ENCODE measurements at regions not wholly inside any gene's neighbourhood (a gene's known extent, or its start where the extent isn't known, plus 50 kb on each side); places are given as distances from the start of the nearest gene placed in this dataset.

DNA sequence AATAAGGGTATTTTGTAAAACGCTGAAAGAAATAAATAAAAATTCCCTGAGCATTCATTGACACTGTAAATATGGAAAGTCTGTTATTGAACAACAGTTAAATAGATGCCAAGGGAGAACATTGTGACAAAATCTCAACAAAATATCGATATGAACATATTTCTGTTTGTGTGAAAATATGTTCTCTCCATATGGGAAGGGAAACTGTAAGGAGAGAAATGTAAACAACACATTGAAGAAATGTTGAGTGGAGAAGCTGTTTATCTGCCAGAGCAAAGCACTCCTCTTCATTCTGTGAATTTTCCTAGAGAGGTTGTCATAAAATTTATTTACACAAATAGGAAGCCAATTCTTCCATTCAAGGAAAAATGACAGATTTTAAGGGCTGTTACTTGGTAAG, 57.1 kb upstream of the EOMES start:
- TF ChIP-seq, protein P1, sequence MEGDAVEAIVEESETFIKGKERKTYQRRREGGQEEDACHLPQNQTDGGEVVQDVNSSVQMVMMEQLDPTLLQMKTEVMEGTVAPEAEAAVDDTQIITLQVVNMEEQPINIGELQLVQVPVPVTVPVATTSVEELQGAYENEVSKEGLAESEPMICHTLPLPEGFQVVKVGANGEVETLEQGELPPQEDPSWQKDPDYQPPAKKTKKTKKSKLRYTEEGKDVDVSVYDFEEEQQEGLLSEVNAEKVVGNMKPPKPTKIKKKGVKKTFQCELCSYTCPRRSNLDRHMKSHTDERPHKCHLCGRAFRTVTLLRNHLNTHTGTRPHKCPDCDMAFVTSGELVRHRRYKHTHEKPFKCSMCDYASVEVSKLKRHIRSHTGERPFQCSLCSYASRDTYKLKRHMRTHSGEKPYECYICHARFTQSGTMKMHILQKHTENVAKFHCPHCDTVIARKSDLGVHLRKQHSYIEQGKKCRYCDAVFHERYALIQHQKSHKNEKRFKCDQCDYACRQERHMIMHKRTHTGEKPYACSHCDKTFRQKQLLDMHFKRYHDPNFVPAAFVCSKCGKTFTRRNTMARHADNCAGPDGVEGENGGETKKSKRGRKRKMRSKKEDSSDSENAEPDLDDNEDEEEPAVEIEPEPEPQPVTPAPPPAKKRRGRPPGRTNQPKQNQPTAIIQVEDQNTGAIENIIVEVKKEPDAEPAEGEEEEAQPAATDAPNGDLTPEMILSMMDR (IDR thresholded peaks at IDR 0.05): no peak
- TF ChIP-seq EZH2 (IDR thresholded peaks at IDR 0.05): no peak
- no peak for TF ChIP-seq EZH2phosphoT487 (IDR thresholded peaks at IDR 0.05)
